Stimulated activated effector memory CD8-positive, alpha-beta T cell treated with anti-CD3 and anti-CD28 coated beads, Interleukin-12 subunit alpha, Interleukin-12 subunit beta, amount 100 ng/mL, for 72 hours (primary cell): ENCODE measurements at regions not wholly inside any gene's neighbourhood (a gene's known extent, or its start where the extent isn't known, plus 50 kb on each side); places are given as distances from the start of the nearest gene placed in this dataset.

Experiments
- ATAC-seq: fragments of 150-1000 bp; cut with Tn5 transposase; 2 replicates; pipeline ENCODE4 v1.10.0; 2021
- DNase-seq, 2 donors: peaks; one replicate each; pipeline ENCODE4 v3.0.0; 2021 to 2022; ENCODE audit warnings: low spot score in 2 of 2
- H3K27ac Mint-ChIP-seq: one replicate; pipeline ENCODE4 v1.8.0; 2022; ENCODE audit warnings: mild to moderate bottlenecking, mixed read lengths
- H3K36me3 Mint-ChIP-seq: one replicate; pipeline ENCODE4 v1.8.0; 2022; ENCODE audit warnings: mild to moderate bottlenecking, mixed read lengths
- H3K4me1 Mint-ChIP-seq: one replicate; pipeline ENCODE4 v1.8.0; 2022; ENCODE audit warnings: mixed read lengths
- H3K4me3 Mint-ChIP-seq: one replicate; pipeline ENCODE4 v1.8.0; 2022; ENCODE audit warnings: mild to moderate bottlenecking, mixed read lengths
- H3K9me3 Mint-ChIP-seq: one replicate; pipeline ENCODE4 v1.8.0; 2022; ENCODE audit warnings: mixed read lengths

- Mint-ChIP-seq H3K27ac (no peak overlapping the region), H3K9me3 (peaks cover 15% of the 10 kb centered on the region), H3K36me3 (no peaks in the 10 kb centered on the region), H3K4me1 (no peaks in the 10 kb centered on the region), H3K4me3 (no peak overlapping the region)
- ATAC-seq (no peak), DNase-seq (no peak)
Measured at GRCh38 chr7:68512466-68512865, 1085.8 kb upstream of the AUTS2 start.

- H3K36me3 Mint-ChIP-seq, result no peaks in the 10 kb centered on the region
- H3K4me3 Mint-ChIP-seq, result no peak overlapping the region
- H3K4me1 Mint-ChIP-seq, result no peaks in the 10 kb centered on the region
- H3K27ac Mint-ChIP-seq, result no peak overlapping the region
- peaks cover 7% of the 10 kb centered on the region for H3K9me3 Mint-ChIP-seq
- DNase-seq (no peak), ATAC-seq (no peak)
Measured at GRCh38 chr7:68518060-68518459, 1080.2 kb upstream of the AUTS2 start.

DNA sequence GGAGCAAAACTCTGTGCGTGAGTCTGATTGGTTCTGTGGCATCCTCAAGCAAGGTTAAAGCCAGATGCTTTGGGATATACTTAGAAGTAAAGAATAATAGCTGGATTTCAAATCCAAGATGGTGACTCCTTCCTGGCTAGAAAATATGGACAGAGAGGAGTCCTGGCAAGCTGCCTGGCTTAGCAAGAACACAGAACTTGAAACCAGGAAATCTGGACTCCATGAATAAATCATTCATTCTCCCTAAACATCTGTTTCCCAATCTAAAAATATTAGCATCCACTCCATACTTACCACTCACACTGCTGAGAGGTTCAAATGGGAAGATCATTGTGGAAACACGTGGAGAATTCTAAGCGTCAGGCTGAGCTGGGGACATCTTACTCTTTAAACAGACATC, 1074.1 kb upstream of the AUTS2 start:
- ATAC-seq (no peak), DNase-seq (no peak)
- H3K9me3 Mint-ChIP-seq, result peaks cover 15% of the 10 kb centered on the region
- H3K4me3 Mint-ChIP-seq, result no peak overlapping the region
- H3K36me3 Mint-ChIP-seq, result no peaks in the 10 kb centered on the region
- no peaks in the 10 kb centered on the region for H3K4me1 Mint-ChIP-seq
- H3K27ac Mint-ChIP-seq, result no peak overlapping the region

GRCh38 chr7:68529221-68529620, 1069.1 kb upstream of the AUTS2 start:
- ATAC-seq (no peak), DNase-seq (no peak)
- Mint-ChIP-seq H3K27ac (no peak overlapping the region), H3K36me3 (no peaks in the 10 kb centered on the region), H3K4me3 (no peak overlapping the region), H3K9me3 (peaks cover 16% of the 10 kb centered on the region), H3K4me1 (no peaks in the 10 kb centered on the region)

- Mint-ChIP-seq H3K27ac (no peak overlapping the region), H3K9me3 (peaks cover 7% of the 10 kb centered on the region), H3K36me3 (no peaks in the 10 kb centered on the region), H3K4me1 (no peaks in the 10 kb centered on the region), H3K4me3 (no peak overlapping the region)
- DNase-seq, result no peak
- ATAC-seq, result no peak
Measured at GRCh38 chr7:68535266-68535665, 1063.0 kb upstream of the AUTS2 start.

DNA sequence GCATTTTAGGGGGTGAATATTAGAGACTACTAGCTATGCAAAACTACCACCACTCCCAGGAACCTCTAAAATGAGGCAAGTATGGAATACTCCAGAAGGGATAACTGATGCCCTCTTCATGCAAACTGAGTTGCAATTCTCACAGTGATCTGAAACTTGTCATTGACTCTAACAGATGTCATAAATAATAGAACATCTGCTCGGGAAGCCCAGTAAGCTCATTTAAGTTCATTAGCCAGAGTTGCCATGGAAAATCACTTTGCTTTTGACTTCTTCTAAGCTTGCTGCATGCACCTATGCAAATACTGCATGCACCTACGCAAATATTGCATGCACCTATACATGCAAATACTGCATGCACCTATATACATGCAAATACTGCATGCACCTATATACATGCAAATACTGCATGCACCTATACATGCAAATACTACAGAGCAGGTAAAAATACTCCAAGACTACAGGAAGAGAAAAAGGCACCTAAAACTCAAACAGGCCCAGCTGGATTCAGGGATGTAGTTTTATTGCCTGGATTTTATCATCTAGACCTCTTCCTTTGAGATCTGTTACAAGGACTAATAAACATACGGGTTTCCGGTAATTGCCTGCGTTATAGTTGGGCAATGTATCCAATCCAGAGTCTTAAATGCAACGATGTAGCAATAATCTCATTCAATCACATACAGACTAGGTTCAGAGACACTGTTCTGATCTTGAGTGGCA, 1061.1 kb upstream of the AUTS2 start:
- Mint-ChIP-seq H3K27ac (no peak overlapping the region), H3K9me3 (peaks cover 13% of the 10 kb centered on the region), H3K4me3 (no peak overlapping the region), H3K36me3 (no peaks in the 10 kb centered on the region), H3K4me1 (no peaks in the 10 kb centered on the region)
- DNase-seq, result no peak
- ATAC-seq, result no peak

DNA sequence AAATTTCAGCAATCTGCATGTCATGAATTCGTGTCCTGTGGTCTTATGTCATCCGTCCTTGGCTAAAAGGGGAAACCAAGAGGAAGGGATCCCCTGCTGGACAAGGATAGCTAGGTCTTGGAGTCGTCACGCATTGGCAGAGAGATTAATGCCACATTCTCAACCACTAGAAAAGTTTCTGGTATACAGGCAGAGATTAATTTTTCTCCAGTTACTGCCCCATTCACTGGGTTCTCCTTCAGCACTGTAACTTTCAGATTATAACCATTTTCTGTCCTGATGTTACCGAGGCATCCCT, 1060.6 kb upstream of the AUTS2 start:
- ATAC-seq, result no peak
- Mint-ChIP-seq H3K4me1 (no peaks in the 10 kb centered on the region), H3K27ac (no peak overlapping the region), H3K4me3 (no peak overlapping the region), H3K9me3 (peaks cover 13% of the 10 kb centered on the region), H3K36me3 (no peaks in the 10 kb centered on the region)
- no peak for DNase-seq

DNA sequence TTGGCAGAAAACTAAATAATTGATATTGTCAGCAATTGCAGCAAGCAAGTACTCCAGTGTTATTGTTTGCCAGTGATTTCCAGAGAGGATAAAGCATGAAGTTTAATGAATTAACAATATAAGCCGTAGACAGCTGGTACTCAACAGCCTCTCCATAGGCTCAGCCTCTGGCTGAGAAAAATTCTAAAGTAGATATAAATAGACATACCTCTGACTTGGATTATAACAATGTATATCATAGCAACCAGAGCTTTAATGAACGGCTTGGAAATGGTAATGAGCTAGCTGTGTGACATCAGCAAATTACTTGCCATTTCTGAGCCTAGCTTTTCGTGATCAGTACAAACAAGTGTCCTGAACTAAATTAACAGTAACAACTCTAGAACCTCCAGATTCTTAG, 1055.4 kb upstream of the AUTS2 start:
- H3K4me3 Mint-ChIP-seq, result no peak overlapping the region
- peaks cover 14% of the 10 kb centered on the region for H3K9me3 Mint-ChIP-seq
- H3K4me1 Mint-ChIP-seq, result no peaks in the 10 kb centered on the region
- no peak for ATAC-seq
- H3K27ac Mint-ChIP-seq, result no peak overlapping the region
- no peak for DNase-seq
- H3K36me3 Mint-ChIP-seq, result no peaks in the 10 kb centered on the region

DNA sequence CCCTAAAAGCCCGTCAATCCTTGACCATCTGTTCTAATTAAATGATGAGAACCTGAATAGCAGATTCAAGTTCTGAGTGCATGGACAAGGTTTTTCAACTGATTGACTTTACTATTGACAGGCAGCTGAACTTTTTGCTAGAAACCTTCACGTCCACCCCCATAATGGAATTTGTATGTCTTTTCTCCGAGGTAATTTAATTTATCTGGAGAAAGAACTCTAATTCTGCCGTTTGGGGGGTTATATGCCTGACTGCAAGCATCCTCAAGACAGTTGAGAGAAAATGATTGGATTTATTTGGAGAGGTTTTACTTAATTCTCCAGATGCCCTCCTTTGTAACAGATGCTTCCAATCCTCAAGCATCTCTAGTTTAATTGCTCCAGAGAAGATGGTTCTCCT, 1053.4 kb upstream of the AUTS2 start:
- Mint-ChIP-seq H3K9me3 (peaks cover 10% of the 10 kb centered on the region), H3K4me3 (no peak overlapping the region), H3K27ac (no peak overlapping the region), H3K36me3 (no peaks in the 10 kb centered on the region), H3K4me1 (no peaks in the 10 kb centered on the region)
- no peak for ATAC-seq
- DNase-seq, result no peak

- H3K27ac Mint-ChIP-seq, result no peak overlapping the region
- no peaks in the 10 kb centered on the region for H3K4me1 Mint-ChIP-seq
- peaks cover 4% of the 10 kb centered on the region for H3K9me3 Mint-ChIP-seq
- ATAC-seq, result no peak
- no peak for DNase-seq
- no peak overlapping the region for H3K4me3 Mint-ChIP-seq
- H3K36me3 Mint-ChIP-seq, result no peaks in the 10 kb centered on the region
Measured at GRCh38 chr7:68547181-68547580, 1051.1 kb upstream of the AUTS2 start.

- no peak overlapping the region for H3K4me3 Mint-ChIP-seq
- no peak overlapping the region for H3K27ac Mint-ChIP-seq
- DNase-seq, result no peak
- no peaks in the 10 kb centered on the region for H3K4me1 Mint-ChIP-seq
- no peaks in the 10 kb centered on the region for H3K36me3 Mint-ChIP-seq
- peaks cover 4% of the 10 kb centered on the region for H3K9me3 Mint-ChIP-seq
- no peak for ATAC-seq
Measured at GRCh38 chr7:68547799-68548198, 1050.5 kb upstream of the AUTS2 start.

DNA sequence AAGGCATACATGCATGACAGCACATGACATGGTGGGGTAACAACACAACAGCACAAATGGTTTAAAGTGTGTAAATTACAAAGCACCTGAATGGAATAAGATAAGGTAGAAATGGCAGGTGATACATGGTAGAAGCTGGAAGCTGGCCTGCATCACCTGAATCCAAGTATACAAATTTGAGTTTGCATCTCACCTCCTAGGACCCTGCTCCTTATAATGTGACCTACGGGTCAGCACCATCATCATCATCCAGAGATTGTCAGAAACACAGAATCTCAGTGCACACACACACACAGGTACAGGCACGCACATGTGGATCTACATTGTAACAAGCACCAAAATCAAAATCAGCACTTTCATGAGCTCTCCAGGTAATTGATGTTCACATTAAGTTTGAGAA, 1048.2 kb upstream of the AUTS2 start:
- ATAC-seq, result no peak
- Mint-ChIP-seq H3K9me3 (peaks cover 4% of the 10 kb centered on the region), H3K4me1 (no peaks in the 10 kb centered on the region), H3K36me3 (no peaks in the 10 kb centered on the region), H3K27ac (no peak overlapping the region), H3K4me3 (no peak overlapping the region)
- DNase-seq, result no peak

- no peak for DNase-seq
- no peak for ATAC-seq
- no peak overlapping the region for H3K4me3 Mint-ChIP-seq
- no peaks in the 10 kb centered on the region for H3K4me1 Mint-ChIP-seq
- H3K9me3 Mint-ChIP-seq, result peaks cover 3% of the 10 kb centered on the region
- no peaks in the 10 kb centered on the region for H3K36me3 Mint-ChIP-seq
- no peak overlapping the region for H3K27ac Mint-ChIP-seq
Measured at GRCh38 chr7:68550635-68551034, 1047.6 kb upstream of the AUTS2 start.

- ATAC-seq, result no peak
- peaks cover 8% of the 10 kb centered on the region for H3K9me3 Mint-ChIP-seq
- H3K4me3 Mint-ChIP-seq, result no peak overlapping the region
- H3K27ac Mint-ChIP-seq, result no peak overlapping the region
- no peak for DNase-seq
- no peaks in the 10 kb centered on the region for H3K36me3 Mint-ChIP-seq
- H3K4me1 Mint-ChIP-seq, result no peaks in the 10 kb centered on the region
Measured at GRCh38 chr7:68556537-68556936, 1041.7 kb upstream of the AUTS2 start.

DNA sequence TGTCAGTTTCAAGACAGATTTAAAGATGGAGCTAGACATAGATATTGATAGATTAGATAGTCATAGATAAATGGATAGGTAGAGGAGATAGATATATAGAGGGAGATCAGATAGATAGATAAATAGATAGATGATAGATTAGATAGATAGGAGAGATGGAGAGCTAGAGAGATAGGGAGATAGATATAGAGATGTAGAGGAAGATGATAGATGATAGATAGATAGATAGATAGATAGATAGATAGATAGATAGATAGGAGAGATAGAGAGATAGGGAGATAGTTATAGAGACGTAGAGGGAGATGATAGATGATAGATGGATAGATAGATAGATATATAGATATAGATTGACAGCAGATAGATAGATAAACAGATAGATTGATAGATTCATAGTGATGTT, 1038.8 kb upstream of the AUTS2 start:
- no peaks in the 10 kb centered on the region for H3K36me3 Mint-ChIP-seq
- no peaks in the 10 kb centered on the region for H3K4me1 Mint-ChIP-seq
- H3K27ac Mint-ChIP-seq, result no peak overlapping the region
- H3K9me3 Mint-ChIP-seq, result peaks cover 15% of the 10 kb centered on the region
- no peak for DNase-seq
- no peak for ATAC-seq
- H3K4me3 Mint-ChIP-seq, result no peak overlapping the region

DNA sequence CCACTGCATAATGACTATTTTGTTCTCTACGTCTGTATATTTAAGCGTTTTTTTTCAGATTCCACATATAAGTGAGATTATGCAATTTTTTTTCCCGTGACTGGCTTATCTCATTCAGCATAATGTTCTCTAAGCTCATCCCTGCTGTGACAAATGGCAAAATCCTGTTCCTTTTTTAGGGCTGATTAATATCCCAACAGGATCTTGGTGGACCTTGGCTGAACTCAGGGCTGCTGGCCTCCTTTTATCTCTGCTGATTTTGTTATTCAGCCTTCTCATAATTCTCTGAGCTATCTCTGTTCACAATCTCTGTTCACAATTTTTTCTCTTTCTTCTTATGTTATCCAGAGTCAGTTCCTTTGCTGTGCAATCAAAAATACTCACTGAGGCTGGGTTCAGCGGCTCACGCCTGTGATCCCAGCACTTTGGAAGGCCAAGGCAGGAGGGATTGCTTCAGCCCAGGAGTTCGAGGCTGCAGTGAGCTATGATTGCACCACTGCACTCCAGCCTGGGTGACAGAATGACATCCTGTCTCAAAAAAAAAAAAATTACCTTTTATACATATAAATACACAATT, 1035.9 kb upstream of the AUTS2 start:
- no peak for ATAC-seq
- Mint-ChIP-seq H3K36me3 (no peaks in the 10 kb centered on the region), H3K4me3 (no peak overlapping the region), H3K9me3 (peaks cover 18% of the 10 kb centered on the region), H3K27ac (no peak overlapping the region), H3K4me1 (no peaks in the 10 kb centered on the region)
- DNase-seq, result no peak
